DND-41 (cell line): ENCODE measurements at regions not wholly inside any gene's neighbourhood (a gene's known extent, or its start where the extent isn't known, plus 50 kb on each side); places are given as distances from the start of the nearest gene placed in this dataset.

Experiments
- ATAC-seq: fragments of 200-7000 bp; cut with Tn5 transposase; 3 replicates; pipeline ENCODE4 v1.9.1; 2021; ENCODE audit warnings: low read depth; ENCODE audit not compliant: insufficient read depth
- DNase-seq: peaks from one replicate; pipeline ENCODE4 v3.0.0-alpha.2; 2020
- H2AFZ ChIP-seq: 2 replicates; pipeline ENCODE4 v1.6.0; 2012; ENCODE audit warnings: low read depth, low read length
- H3K27ac ChIP-seq: 2 replicates; pipeline ENCODE4 v1.5.1; 2012; ENCODE audit warnings: low read length, inconsistent platforms
- H3K27me3 ChIP-seq: fragments of 200-600 bp; sonication (generic); 2 replicates; pipeline ENCODE4 v1.6.0; 2012; ENCODE audit warnings: low read length, mild to moderate bottlenecking, inconsistent platforms; ENCODE audit not compliant: insufficient read depth, poor library complexity
- H3K36me3 ChIP-seq: 2 replicates; pipeline ENCODE4 v1.5.1; 2012; ENCODE audit warnings: low read length, inconsistent platforms; ENCODE audit not compliant: insufficient read depth
- H3K4me1 ChIP-seq: 2 replicates; pipeline ENCODE4 v1.5.1; 2012; ENCODE audit warnings: mild to moderate bottlenecking, low read length; ENCODE audit not compliant: insufficient read depth
- H3K4me2 ChIP-seq: 2 replicates; pipeline ENCODE4 v1.6.0; 2012; ENCODE audit warnings: mild to moderate bottlenecking, moderate library complexity, low read length, inconsistent platforms; ENCODE audit not compliant: insufficient read depth
- H3K4me3 ChIP-seq, 2 experiments: fragments of 200-600 bp in 1 of 2; shearing (Covaris generic) in 1 of 2; 2 replicates each; pipeline ENCODE4 v1.5.1; 2012 to 2016; ENCODE audit warnings: inconsistent platforms in 2 of 2, low read length in 2 of 2, mild to moderate bottlenecking in 2 of 2, low read depth in 1 of 2, moderate library complexity in 1 of 2
- H3K79me2 ChIP-seq: 2 replicates; pipeline ENCODE4 v1.6.0; 2012; ENCODE audit warnings: low read length, inconsistent platforms; ENCODE audit not compliant: insufficient read depth
- H3K9ac ChIP-seq: 2 replicates; pipeline ENCODE4 v1.6.0; 2012; ENCODE audit warnings: low read depth, mild to moderate bottlenecking, inconsistent platforms, low read length, moderate library complexity
- H3K9me3 ChIP-seq: 2 replicates; pipeline ENCODE4 v1.5.1; 2012; ENCODE audit warnings: low read length, moderate library complexity, mild to moderate bottlenecking, inconsistent platforms; ENCODE audit not compliant: insufficient read depth, severe bottlenecking
- H4K20me1 ChIP-seq: 2 replicates; pipeline ENCODE4 v1.6.0; 2012; ENCODE audit warnings: low read length; ENCODE audit not compliant: insufficient read depth
- EZH2 ChIP-seq: IDR thresholded peaks from 3 replicates; pipeline ENCODE4 v1.6.1; 2012; ENCODE audit warnings: borderline replicate concordance, low read depth, mild to moderate bottlenecking, moderate library complexity, low read length, inconsistent platforms; ENCODE audit not compliant: severe bottlenecking
- TF ChIP-seq, protein P1 (sequence below): IDR thresholded peaks from 2 replicates; pipeline ENCODE4 v1.5.1; 2012; ENCODE audit warnings: borderline replicate concordance, low read length, moderate library complexity, mild to moderate bottlenecking; ENCODE audit not compliant: poor library complexity, severe bottlenecking; ENCODE audit errors: extremely low read depth

DNA sequence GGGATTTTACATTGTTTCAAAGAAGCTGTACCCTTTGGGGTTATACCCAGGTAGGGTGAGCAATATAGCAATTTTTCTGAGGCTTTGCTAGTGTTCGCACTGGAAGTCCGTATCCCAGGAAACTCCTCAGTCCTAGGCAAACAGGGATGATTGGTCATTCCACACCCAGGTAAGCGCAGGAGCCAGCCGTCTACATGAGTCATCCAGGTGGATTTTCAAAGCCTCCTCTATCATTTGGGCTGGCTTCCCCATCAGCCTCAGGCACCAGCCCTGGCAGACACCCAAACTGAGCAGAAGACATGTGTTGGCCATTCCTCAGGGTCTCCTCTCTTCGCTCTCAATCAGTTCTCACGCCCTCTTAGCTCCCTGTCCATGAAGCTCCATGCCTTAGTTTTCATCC, 135.6 kb downstream of the AIPL1 start:
- ATAC-seq: no peak
- Histone ChIP-seq H4K20me1 (peaks cover 16% of the 10 kb centered on the region), H3K4me2 (no peak overlapping the region), H3K9me3 (no peaks in the 10 kb centered on the region), H3K27ac (no peak overlapping the region), H3K9ac (no peak overlapping the region), H2AFZ (no peak overlapping the region), H3K27me3 (no peaks in the 10 kb centered on the region), H3K36me3 (no peaks in the 10 kb centered on the region), H3K4me1 (no peaks in the 10 kb centered on the region), H3K4me3 (no peak overlapping the region), H3K79me2 (no peaks in the 10 kb centered on the region)
- no peak for DNase-seq
- TF ChIP-seq, protein P1, sequence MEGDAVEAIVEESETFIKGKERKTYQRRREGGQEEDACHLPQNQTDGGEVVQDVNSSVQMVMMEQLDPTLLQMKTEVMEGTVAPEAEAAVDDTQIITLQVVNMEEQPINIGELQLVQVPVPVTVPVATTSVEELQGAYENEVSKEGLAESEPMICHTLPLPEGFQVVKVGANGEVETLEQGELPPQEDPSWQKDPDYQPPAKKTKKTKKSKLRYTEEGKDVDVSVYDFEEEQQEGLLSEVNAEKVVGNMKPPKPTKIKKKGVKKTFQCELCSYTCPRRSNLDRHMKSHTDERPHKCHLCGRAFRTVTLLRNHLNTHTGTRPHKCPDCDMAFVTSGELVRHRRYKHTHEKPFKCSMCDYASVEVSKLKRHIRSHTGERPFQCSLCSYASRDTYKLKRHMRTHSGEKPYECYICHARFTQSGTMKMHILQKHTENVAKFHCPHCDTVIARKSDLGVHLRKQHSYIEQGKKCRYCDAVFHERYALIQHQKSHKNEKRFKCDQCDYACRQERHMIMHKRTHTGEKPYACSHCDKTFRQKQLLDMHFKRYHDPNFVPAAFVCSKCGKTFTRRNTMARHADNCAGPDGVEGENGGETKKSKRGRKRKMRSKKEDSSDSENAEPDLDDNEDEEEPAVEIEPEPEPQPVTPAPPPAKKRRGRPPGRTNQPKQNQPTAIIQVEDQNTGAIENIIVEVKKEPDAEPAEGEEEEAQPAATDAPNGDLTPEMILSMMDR: no peak
- TF ChIP-seq EZH2: no peak

DNA sequence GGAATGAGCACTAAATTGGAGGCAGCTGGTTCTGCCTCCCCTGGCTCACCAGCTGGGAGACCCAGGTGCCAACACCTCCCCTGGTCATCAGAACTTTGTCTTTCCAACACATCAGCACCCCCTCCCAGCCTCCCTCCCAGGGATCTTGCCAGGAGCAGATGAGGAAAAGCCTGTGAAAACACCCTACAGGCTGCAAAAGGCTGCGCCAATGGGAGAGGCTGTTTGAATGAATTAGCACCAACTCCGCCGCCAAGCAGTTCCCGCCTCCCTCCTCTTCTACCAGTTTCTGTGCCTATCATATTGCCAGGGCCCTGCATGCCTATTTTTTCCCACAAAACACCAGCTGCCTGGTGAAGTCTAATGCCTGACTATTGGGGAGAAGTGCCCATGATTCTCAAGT, 137.0 kb downstream of the AIPL1 start:
- Histone ChIP-seq H3K27me3 (no peaks in the 10 kb centered on the region), H4K20me1 (peaks cover 13% of the 10 kb centered on the region; the same call in 1 of the 2 replicates), H3K79me2 (no peaks in the 10 kb centered on the region), H3K9me3 (no peaks in the 10 kb centered on the region), H3K4me1 (no peaks in the 10 kb centered on the region), H3K4me2 (no peak overlapping the region), H3K9ac (no peak overlapping the region), H2AFZ (no peak overlapping the region), H3K36me3 (no peaks in the 10 kb centered on the region), H3K27ac (no peak overlapping the region), H3K4me3 (no peak overlapping the region)
- no peak for DNase-seq
- TF ChIP-seq EZH2: no peak
- TF ChIP-seq, protein P1: no peak
- no peak for ATAC-seq

DNA sequence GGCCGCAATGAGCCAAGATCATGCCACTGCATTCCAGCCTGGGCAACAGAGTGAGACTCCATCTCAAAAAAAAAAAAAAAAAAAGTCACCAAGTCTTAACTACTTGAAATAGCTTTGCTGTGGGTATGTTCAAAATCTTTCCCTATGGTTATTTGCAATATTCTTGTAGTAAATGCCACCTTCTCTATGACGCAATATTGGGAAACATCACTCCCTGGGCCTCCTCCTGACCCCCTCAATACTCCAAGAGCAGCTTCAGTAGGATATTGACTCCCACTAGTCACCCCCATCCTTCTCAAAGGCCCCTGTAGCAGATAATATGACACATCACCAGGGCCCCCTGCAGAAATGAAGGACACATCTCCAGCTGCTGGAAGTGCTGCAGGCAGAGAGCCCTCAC, 137.8 kb downstream of the AIPL1 start:
- no peak for TF ChIP-seq EZH2
- TF ChIP-seq, protein P1: no peak

More for the DNA sequence above, 137.8 kb downstream of the AIPL1 start:
- no peak overlapping the region for H3K9ac ChIP-seq
- ATAC-seq: no peak
- peaks cover 11% of the 10 kb centered on the region; the same call in 1 of the 2 replicates for H4K20me1 ChIP-seq
- no peak overlapping the region for H3K4me3 ChIP-seq
- H3K36me3 ChIP-seq: no peaks in the 10 kb centered on the region
- no peaks in the 10 kb centered on the region for H3K9me3 ChIP-seq
- H3K79me2 ChIP-seq: no peaks in the 10 kb centered on the region
- no peak overlapping the region for H3K4me2 ChIP-seq
- H3K27ac ChIP-seq: no peak overlapping the region
- H3K27me3 ChIP-seq: no peaks in the 10 kb centered on the region
- H2AFZ ChIP-seq: no peak overlapping the region
- DNase-seq: no peak
- H3K4me1 ChIP-seq: no peaks in the 10 kb centered on the region
